Osteoblast (primary cell): ENCODE measurements at regions not wholly inside any gene's neighbourhood (a gene's known extent, or its start where the extent isn't known, plus 50 kb on each side); places are given as distances from the start of the nearest gene placed in this dataset.
A peak's percentile ranks its signal among the peaks of the same experiment; 100 is the strongest.

Source experiments
- DNase-seq: peaks from one replicate; pipeline ENCODE4 v3.0.0; 2011; ENCODE audit warnings: low spot score, mixed read lengths; ENCODE audit not compliant: insufficient read length; ENCODE audit errors: missing footprints
- H2AFZ ChIP-seq: 2 replicates; pipeline ENCODE4 v1.6.0; 2011; ENCODE audit warnings: mild to moderate bottlenecking, low read length
- H3K27ac ChIP-seq: 2 replicates; pipeline ENCODE4 v1.5.1; 2011; ENCODE audit warnings: mild to moderate bottlenecking, low read depth, low read length, moderate library complexity
- H3K27me3 ChIP-seq: 2 replicates; pipeline ENCODE4 v1.6.0; 2012; ENCODE audit warnings: mild to moderate bottlenecking, control low read depth, inconsistent platforms, low read length, moderate library complexity; ENCODE audit not compliant: insufficient read depth
- H3K36me3 ChIP-seq: 2 replicates; pipeline ENCODE4 v1.5.1; 2011; ENCODE audit warnings: mild to moderate bottlenecking, low read length, control low read depth, moderate library complexity; ENCODE audit not compliant: insufficient read depth
- H3K4me1 ChIP-seq: 2 replicates; pipeline ENCODE4 v1.5.1; 2011; ENCODE audit warnings: mild to moderate bottlenecking, low read length, control low read depth, moderate library complexity; ENCODE audit not compliant: insufficient read depth
- H3K4me2 ChIP-seq: 2 replicates; pipeline ENCODE4 v1.6.0; 2011; ENCODE audit warnings: mild to moderate bottlenecking, low read length; ENCODE audit not compliant: insufficient read depth
- H3K4me3 ChIP-seq: fragments of 200-600 bp; sonication (generic); 3 replicates; pipeline ENCODE4 v1.5.1; 2012; ENCODE audit warnings: mild to moderate bottlenecking, low read length, inconsistent platforms; ENCODE audit not compliant: insufficient read depth
- H3K79me2 ChIP-seq: 2 replicates; pipeline ENCODE4 v1.6.0; 2012; ENCODE audit warnings: mild to moderate bottlenecking, low read length, control low read depth, inconsistent platforms; ENCODE audit not compliant: insufficient read depth
- H3K9me3 ChIP-seq: 2 replicates; pipeline ENCODE4 v1.5.1; 2011; ENCODE audit warnings: low read depth, low read length, control low read depth
- H4K20me1 ChIP-seq: 2 replicates; pipeline ENCODE4 v1.6.0; 2012; ENCODE audit warnings: mild to moderate bottlenecking, low read length, control low read depth; ENCODE audit not compliant: insufficient read depth
- CTCF ChIP-seq: IDR thresholded peaks from 2 replicates; pipeline ENCODE4 v1.5.1; 2011; ENCODE audit warnings: mild to moderate bottlenecking, low read depth, low read length, moderate library complexity; ENCODE audit errors: extremely low read depth

- no peaks in the 10 kb centered on the region for H3K36me3 ChIP-seq
- H3K4me1 ChIP-seq, result peaks cover 32% of the 10 kb centered on the region
- H3K27me3 ChIP-seq, result no peaks in the 10 kb centered on the region
- peak overlapping the region; percentile 58 for H3K4me2 ChIP-seq
- H2AFZ ChIP-seq, result no peak overlapping the region
- DNase-seq, result peak; percentile 90
- no peaks in the 10 kb centered on the region for H4K20me1 ChIP-seq
- H3K4me3 ChIP-seq, result no peak overlapping the region
- H3K79me2 ChIP-seq, result peaks cover 13% of the 10 kb centered on the region
- H3K9me3 ChIP-seq, result no peaks in the 10 kb centered on the region
- TF ChIP-seq CTCF, result no peak
- peak overlapping the region; percentile 56 for H3K27ac ChIP-seq
Observed at GRCh38 chr16:85394456-85395206, 218.5 kb upstream of the GSE1 start.

- Histone ChIP-seq H3K4me1 (peaks cover 27% of the 10 kb centered on the region), H3K27me3 (no peaks in the 10 kb centered on the region), H2AFZ (peak overlapping the region; percentile 51), H3K9me3 (no peaks in the 10 kb centered on the region), H3K4me3 (peak overlapping the region; percentile 49), H4K20me1 (no peaks in the 10 kb centered on the region), H3K36me3 (no peaks in the 10 kb centered on the region), H3K27ac (peak overlapping the region; percentile 71), H3K4me2 (peak overlapping the region; percentile 72), H3K79me2 (peaks cover 15% of the 10 kb centered on the region)
- no peak for TF ChIP-seq CTCF
- DNase-seq, result peak; percentile 100
Observed at GRCh38 chr16:85395207-85395912, 217.8 kb upstream of the GSE1 start.

GRCh38 chr16:85395913-85396878 lies 216.9 kb upstream of the GSE1 start:
- Histone ChIP-seq H3K27me3 (no peaks in the 10 kb centered on the region), H3K9me3 (no peaks in the 10 kb centered on the region), H4K20me1 (no peaks in the 10 kb centered on the region), H3K4me2 (peak overlapping the region; percentile 72), H3K79me2 (peaks cover 18% of the 10 kb centered on the region), H3K4me1 (peaks cover 24% of the 10 kb centered on the region), H3K36me3 (no peaks in the 10 kb centered on the region), H2AFZ (peak overlapping the region; percentile 51), H3K27ac (peak overlapping the region; percentile 71), H3K4me3 (peak overlapping the region; percentile 49)
- TF ChIP-seq CTCF, result no peak
- peak; percentile 91 for DNase-seq
